ENCODE measurements at regions not wholly inside any gene's neighbourhood (a gene's known extent, or its start where the extent isn't known, plus 50 kb on each side); places are given as distances from the start of the nearest gene placed in this dataset.

- no peak for DNase-seq
These were observed 180.2 kb downstream of the SOCS6 start for GRCh38 chr18:70468861-70469547.

GRCh38 chr18:70464343-70465114, 175.7 kb downstream of the SOCS6 start:
- DNase-seq = peak; percentile 91

GRCh38 chr18:70463085-70463484, 174.2 kb downstream of the SOCS6 start:
- no peak for DNase-seq

- DNase-seq = no peak
These were observed 173.2 kb downstream of the SOCS6 start for GRCh38 chr18:70462078-70462439.

DNA sequence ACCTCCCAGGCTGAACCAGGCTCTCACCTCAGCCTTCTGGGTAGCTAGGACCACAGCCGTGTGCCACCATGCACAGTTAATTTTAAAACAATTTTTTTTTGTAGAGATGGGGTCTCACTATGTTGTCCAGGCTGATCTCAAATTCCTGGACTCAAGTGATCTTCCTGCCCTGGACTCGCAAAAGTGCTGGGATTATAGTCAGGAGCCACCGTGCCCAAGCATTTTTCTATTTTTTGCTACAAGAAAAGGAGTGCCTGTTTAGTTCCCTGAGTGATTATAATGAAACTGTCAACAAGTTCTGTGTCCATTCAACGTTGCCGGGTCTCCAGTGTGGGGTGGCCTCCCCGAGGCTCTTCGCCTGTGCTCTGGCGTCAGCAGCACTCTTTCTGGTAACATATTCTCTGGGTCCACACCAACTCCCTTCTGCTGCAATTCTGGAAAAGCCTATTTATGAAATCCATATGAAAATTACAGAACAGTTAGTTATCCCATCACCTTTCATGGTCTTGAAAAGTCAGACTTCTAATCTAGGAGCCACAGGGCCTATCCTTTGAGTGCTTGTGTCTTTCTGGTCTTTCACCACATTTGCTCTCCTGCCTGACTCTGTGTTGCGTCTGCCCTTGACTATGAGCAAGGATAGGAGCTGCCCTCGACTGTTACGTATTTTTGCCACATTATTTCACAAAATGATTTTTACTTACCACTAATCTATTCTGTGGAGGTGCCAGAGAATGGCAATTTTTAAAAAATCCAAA, 172.7 kb downstream of the SOCS6 start:
- DNase-seq = no peak

- no peak for DNase-seq
These were observed 170.9 kb downstream of the SOCS6 start for GRCh38 chr18:70459731-70460130.

DNA sequence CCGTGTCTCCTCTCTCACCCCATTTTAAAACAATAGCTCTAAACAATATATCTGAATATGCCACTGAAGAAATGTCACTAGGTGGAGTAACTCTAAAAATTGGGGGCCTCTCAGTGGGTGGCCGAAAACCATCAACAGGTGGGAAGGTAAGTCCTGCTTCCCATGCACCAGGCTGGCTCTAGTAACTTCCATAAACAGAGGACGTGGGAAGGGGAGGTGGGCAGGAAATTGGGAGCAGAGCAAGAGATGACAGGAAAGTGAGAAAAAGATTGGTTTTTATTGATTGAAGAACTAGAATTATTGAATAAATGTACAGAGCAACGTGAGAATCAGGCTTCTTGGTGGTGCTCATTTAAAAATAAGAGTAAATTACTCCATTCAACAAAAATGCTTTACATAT, 170.4 kb downstream of the SOCS6 start:
- no peak for DNase-seq

DNA sequence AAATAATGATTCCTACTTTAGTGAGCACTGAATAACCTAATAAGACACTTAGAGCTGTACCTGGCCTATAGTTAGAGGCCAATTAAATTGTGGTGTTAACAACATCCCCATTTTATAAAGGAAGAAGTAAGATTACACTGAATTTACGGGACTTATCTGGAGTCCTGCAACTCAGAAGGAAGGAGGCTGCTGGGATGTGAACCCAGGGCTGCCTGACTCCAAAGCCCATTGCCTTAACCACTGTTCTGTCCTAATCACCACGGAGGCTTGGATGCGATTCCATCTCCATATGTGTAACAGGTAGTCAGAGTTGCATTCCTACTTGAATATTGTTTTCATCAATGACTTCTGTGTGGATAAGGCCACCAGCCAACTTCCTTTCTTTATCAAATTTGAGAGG, 168.9 kb downstream of the SOCS6 start:
- no peak for DNase-seq

- no peak for DNase-seq
These were observed 168.4 kb downstream of the SOCS6 start for GRCh38 chr18:70457223-70457622.

GRCh38 chr18:70456376-70456775, 167.5 kb downstream of the SOCS6 start:
- DNase-seq = no peak

GRCh38 chr18:70455731-70456130, 166.9 kb downstream of the SOCS6 start:
- DNase-seq = no peak

GRCh38 chr18:70454704-70455322, 166.0 kb downstream of the SOCS6 start:
- DNase-seq = peak; percentile 84

- DNase-seq = peak; percentile 43
These were observed 164.4 kb downstream of the SOCS6 start for GRCh38 chr18:70453058-70453775.

- no peak for DNase-seq
These were observed 163.7 kb downstream of the SOCS6 start for GRCh38 chr18:70452501-70452900.

DNA sequence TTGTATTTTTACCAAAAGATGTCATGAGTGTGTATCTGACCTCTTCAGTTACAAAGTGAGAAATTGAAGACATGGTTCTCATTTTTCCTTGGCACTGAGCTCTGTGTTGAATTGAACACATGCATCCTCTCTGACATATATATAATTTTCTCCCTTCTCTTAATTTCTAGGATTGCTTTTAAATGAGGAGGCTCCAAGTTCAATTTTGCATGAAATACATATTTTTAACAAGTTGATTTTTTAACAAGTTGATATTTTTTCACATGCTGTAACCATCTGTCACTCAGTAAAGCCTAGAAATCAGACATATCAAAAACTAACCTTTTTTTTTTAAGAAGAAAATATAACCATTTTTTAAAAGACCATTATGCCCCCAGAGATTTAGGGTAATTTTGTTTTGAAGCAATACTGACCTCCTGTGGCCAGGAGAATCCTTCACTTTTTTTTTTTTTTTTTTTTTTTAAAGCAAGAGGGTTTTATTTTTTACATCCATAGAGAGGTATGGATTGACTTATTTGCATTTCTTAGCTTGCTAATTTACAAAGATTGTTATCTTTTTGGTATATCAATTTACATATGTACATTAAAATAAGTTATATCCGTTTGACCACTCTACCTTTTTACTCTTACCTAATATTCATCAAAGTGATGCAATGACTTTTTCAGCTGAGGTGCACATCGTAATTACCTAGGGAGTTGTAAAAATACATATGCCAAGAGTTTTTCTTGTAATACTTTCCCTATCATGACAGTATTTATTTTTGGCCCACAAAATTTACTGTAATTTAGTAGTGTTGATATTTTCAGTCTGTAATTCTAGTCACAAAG, 161.8 kb downstream of the SOCS6 start:
- DNase-seq = peak; percentile 49

DNA sequence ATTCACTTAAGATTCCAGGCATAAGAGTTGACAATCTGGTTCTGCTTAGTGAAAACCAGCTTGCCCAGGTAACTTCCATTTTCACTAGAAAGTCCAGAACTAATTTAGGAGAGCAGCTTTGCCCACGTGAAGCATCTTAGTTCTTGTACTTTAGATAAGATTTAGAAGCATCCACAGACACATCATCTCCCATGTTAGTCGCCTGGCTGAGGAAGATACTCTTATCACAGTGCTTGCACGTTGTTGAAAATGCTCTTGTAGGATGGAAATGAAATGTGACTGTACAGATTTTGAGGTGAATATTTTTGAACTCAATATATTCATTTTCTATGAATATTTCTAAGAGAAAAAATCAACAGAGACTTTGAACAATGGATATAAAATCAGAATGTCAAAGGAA, 159.7 kb downstream of the SOCS6 start:
- peak; percentile 65 for DNase-seq

GRCh38 chr18:70446063-70446462, 157.2 kb downstream of the SOCS6 start:
- no peak for DNase-seq

- peak; percentile 23 for DNase-seq
These were observed 154.1 kb downstream of the SOCS6 start for GRCh38 chr18:70442933-70443332.

GRCh38 chr18:70432804-70433400, 144.1 kb downstream of the SOCS6 start:
- DNase-seq = no peak

GRCh38 chr18:70431203-70431624, 142.4 kb downstream of the SOCS6 start:
- DNase-seq = no peak

- DNase-seq = no peak
These were observed 141.8 kb downstream of the SOCS6 start for GRCh38 chr18:70430501-70431173.

Data from hematopoietic multipotent progenitor cell treated with erythropoietin and hydrocortisone succinate and interleukin-3 and kit ligand, for 4 days (in vitro differentiated cells).